H1 (cell line): ENCODE measurements at regions not wholly inside any gene's neighbourhood (a gene's known extent, or its start where the extent isn't known, plus 50 kb on each side); places are given as distances from the start of the nearest gene placed in this dataset.

Source experiments
- CHD1 ChIP-seq: IDR thresholded peaks from 2 replicates; pipeline ENCODE4 v1.6.1; 2012; ENCODE audit warnings: low read depth, low read length, improper control_type of control experiment
- EP300 ChIP-seq, 2 experiments: IDR thresholded peaks; 1 replicate in 1 of 2; 2 replicates in 1 of 2; pipeline ENCODE4 v1.6.1; 2011 to 2012; ENCODE audit warnings: low read depth in 2 of 2, low read length in 2 of 2, mild to moderate bottlenecking in 2 of 2, borderline replicate concordance in 1 of 2, inconsistent platforms in 1 of 2, moderate library complexity in 1 of 2
- KDM5A ChIP-seq: fragments of 200-600 bp; IDR thresholded peaks from 2 replicates; pipeline ENCODE4 v1.7.1; 2012; ENCODE audit warnings: mild to moderate bottlenecking, low read length, inconsistent platforms, mixed read lengths
- ZNF274 ChIP-seq: IDR thresholded peaks from 2 replicates; pipeline ENCODE4 v1.7.0; 2012; ENCODE audit warnings: low read length, borderline replicate concordance; ENCODE audit errors: extremely low read depth
- TF ChIP-seq, protein P1 (sequence below): IDR thresholded peaks from 2 replicates; pipeline ENCODE4 v1.6.1; 2011; ENCODE audit warnings: low read length, improper control_type of control experiment

DNA sequence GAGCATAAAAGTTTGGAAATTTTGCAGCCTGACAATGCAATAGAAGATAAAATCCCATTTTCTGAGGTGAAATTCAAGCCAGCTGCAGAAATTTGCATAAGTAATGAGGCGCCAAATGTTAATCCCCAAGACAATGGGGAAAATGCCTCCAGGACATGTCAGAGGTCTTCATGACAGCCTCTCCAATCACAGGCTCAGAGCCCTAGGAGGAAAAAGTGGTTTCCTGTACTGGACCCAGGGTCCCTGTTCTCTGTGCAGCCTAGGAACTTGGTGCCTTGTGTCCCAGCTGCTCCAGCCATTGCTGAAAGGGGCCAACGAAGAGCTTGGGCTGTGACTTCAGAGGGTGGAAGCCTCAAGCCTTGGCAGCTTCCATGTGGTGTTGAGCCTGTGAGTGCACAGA is 1218.1 kb downstream of the GALC start (continued):
- TF ChIP-seq KDM5A = no peak
- TF ChIP-seq, protein P1, sequence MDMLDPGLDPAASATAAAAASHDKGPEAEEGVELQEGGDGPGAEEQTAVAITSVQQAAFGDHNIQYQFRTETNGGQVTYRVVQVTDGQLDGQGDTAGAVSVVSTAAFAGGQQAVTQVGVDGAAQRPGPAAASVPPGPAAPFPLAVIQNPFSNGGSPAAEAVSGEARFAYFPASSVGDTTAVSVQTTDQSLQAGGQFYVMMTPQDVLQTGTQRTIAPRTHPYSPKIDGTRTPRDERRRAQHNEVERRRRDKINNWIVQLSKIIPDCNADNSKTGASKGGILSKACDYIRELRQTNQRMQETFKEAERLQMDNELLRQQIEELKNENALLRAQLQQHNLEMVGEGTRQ = no peak
- no peak for TF ChIP-seq CHD1
- TF ChIP-seq EP300 (IDR thresholded peaks at IDR 0.05; ENCODE audit: borderline replicate concordance in 1 of 2, low read depth in 2 of 2, low read length in 2 of 2) = no peak
- no peak for TF ChIP-seq ZNF274
